H9 (cell line): ENCODE measurements at regions not wholly inside any gene's neighbourhood (a gene's known extent, or its start where the extent isn't known, plus 50 kb on each side); places are given as distances from the start of the nearest gene placed in this dataset.

ENCODE experiments used
- DNase-seq: peaks from one replicate; pipeline ENCODE4 v3.0.0-alpha.2; 2017
- H2AFZ ChIP-seq: one replicate; pipeline ENCODE4 v1.6.1; 2013; ENCODE audit warnings: mild to moderate bottlenecking, low read length, control low read depth, moderate library complexity
- H2AK5ac ChIP-seq: 2 replicates; pipeline ENCODE4 v1.6.1; 2013; ENCODE audit warnings: low read length, control low read depth, mixed read lengths; ENCODE audit not compliant: insufficient read length
- H2BK120ac ChIP-seq: one replicate; pipeline ENCODE4 v1.6.1; 2013; ENCODE audit warnings: low read depth, mild to moderate bottlenecking, low read length, control low read depth, inconsistent platforms; ENCODE audit not compliant: poor library complexity, severe bottlenecking
- H2BK12ac ChIP-seq: 2 replicates; pipeline ENCODE4 v1.6.1; 2013; ENCODE audit warnings: low read length, control low read depth, mixed read lengths, low read depth; ENCODE audit not compliant: insufficient read length
- H2BK15ac ChIP-seq: 2 replicates; pipeline ENCODE4 v1.6.1; 2013; ENCODE audit warnings: low read depth, low read length, control low read depth
- H2BK20ac ChIP-seq: one replicate; pipeline ENCODE4 v1.6.1; 2013; ENCODE audit warnings: low read depth, mild to moderate bottlenecking, low read length, control low read depth, inconsistent platforms; ENCODE audit not compliant: poor library complexity, severe bottlenecking
- H2BK5ac ChIP-seq: 2 replicates; pipeline ENCODE4 v1.6.1; 2013; ENCODE audit warnings: low read length, control low read depth, mixed read lengths; ENCODE audit not compliant: insufficient read length
- H3K14ac ChIP-seq: 2 replicates; pipeline ENCODE4 v1.6.1; 2013; ENCODE audit warnings: low read length, control low read depth; ENCODE audit not compliant: insufficient read depth
- H3K18ac ChIP-seq: 2 replicates; pipeline ENCODE4 v1.6.1; 2013; ENCODE audit warnings: low read depth, mild to moderate bottlenecking, mixed read lengths, low read length, control low read depth; ENCODE audit not compliant: insufficient read length
- H3K23ac ChIP-seq: 2 replicates; pipeline ENCODE4 v1.6.1; 2013; ENCODE audit warnings: low read length, control low read depth, mixed read lengths, low read depth; ENCODE audit not compliant: insufficient read length
- H3K23me2 ChIP-seq: 2 replicates; pipeline ENCODE4 v1.6.1; 2013; ENCODE audit warnings: low read depth, mild to moderate bottlenecking, mixed read lengths, low read length, control low read depth; ENCODE audit not compliant: insufficient read length, poor library complexity, severe bottlenecking
- H3K27ac ChIP-seq: 2 replicates; pipeline ENCODE4 v1.5.1; 2013; ENCODE audit warnings: low read length, control low read depth, mixed read lengths, low read depth; ENCODE audit not compliant: insufficient read length
- H3K27me3 ChIP-seq: 2 replicates; pipeline ENCODE4 v1.6.1; 2013; ENCODE audit warnings: low read length, control low read depth, inconsistent platforms; ENCODE audit not compliant: insufficient read depth
- H3K4ac ChIP-seq: 2 replicates; pipeline ENCODE4 v1.6.1; 2013; ENCODE audit warnings: low read depth, mild to moderate bottlenecking, control low read depth, inconsistent platforms, low read length, moderate library complexity
- H3K4me1 ChIP-seq: 2 replicates; pipeline ENCODE4 v1.6.1; 2013; ENCODE audit warnings: low read length, control low read depth, inconsistent platforms; ENCODE audit not compliant: insufficient read depth
- H3K4me2 ChIP-seq: 2 replicates; pipeline ENCODE4 v1.6.1; 2013; ENCODE audit warnings: low read length, control low read depth, mixed read lengths; ENCODE audit not compliant: insufficient read length, insufficient read depth
- H3K56ac ChIP-seq: 2 replicates; pipeline ENCODE4 v1.6.1; 2013; ENCODE audit warnings: low read depth, mild to moderate bottlenecking, mixed read lengths, low read length, control low read depth; ENCODE audit not compliant: insufficient read length
- H3K79me1 ChIP-seq: 2 replicates; pipeline ENCODE4 v1.6.1; 2013; ENCODE audit warnings: low read depth, mild to moderate bottlenecking, moderate library complexity, low read length, control low read depth, inconsistent platforms; ENCODE audit not compliant: insufficient read depth, poor library complexity, severe bottlenecking
- H3K79me2 ChIP-seq: 2 replicates; pipeline ENCODE4 v1.6.1; 2013; ENCODE audit warnings: low read length, control low read depth, inconsistent platforms; ENCODE audit not compliant: insufficient read depth
- H3K9ac ChIP-seq: 2 replicates; pipeline ENCODE4 v1.6.1; 2013; ENCODE audit warnings: low read length, control low read depth, mixed read lengths; ENCODE audit not compliant: insufficient read length; ENCODE audit errors: extremely low read depth
- H3K9me3 ChIP-seq: one replicate; pipeline ENCODE4 v1.6.1; 2013; ENCODE audit warnings: low read depth, low read length, inconsistent platforms; ENCODE audit not compliant: control insufficient read depth
- H3T11ph ChIP-seq: one replicate; pipeline ENCODE4 v1.6.1; 2013; ENCODE audit warnings: mild to moderate bottlenecking, low read length, control low read depth, inconsistent platforms
- H4K20me1 ChIP-seq: one replicate; pipeline ENCODE4 v1.6.1; 2013; ENCODE audit not compliant: control insufficient read depth, insufficient read length, insufficient read depth
- H4K5ac ChIP-seq: 2 replicates; pipeline ENCODE4 v1.6.1; 2013; ENCODE audit warnings: low read depth, mild to moderate bottlenecking, mixed read lengths, low read length, control low read depth; ENCODE audit not compliant: insufficient read length
- H4K8ac ChIP-seq: replicated peaks from 2 replicates; pipeline ENCODE4 v1.6.1; 2013; ENCODE audit warnings: low read length, control low read depth, mixed read lengths, low read depth; ENCODE audit not compliant: insufficient read length
- H4K91ac ChIP-seq: 2 replicates; pipeline ENCODE4 v1.6.1; 2013; ENCODE audit warnings: low read depth, mild to moderate bottlenecking, moderate library complexity, mixed read lengths, low read length, control low read depth; ENCODE audit not compliant: insufficient read length
- H3K27ac Mint-ChIP-seq, 3 experiments: 2 replicates in 2 of 3; 3 replicates in 1 of 3; pipeline ENCODE4 v1.8.0; 2020 to 2021; ENCODE audit warnings: mixed read lengths in 3 of 3, mild to moderate bottlenecking in 1 of 3, moderate library complexity in 1 of 3
- H3K27me3 Mint-ChIP-seq: 2 replicates; pipeline ENCODE4 v1.8.0; 2021; ENCODE audit warnings: low read depth, mild to moderate bottlenecking, moderate library complexity, mixed read lengths
- H3K36me3 Mint-ChIP-seq, 3 experiments: 2 replicates in 2 of 3; 3 replicates in 1 of 3; pipeline ENCODE4 v1.8.0; 2020 to 2021; ENCODE audit warnings: low read depth in 3 of 3, mixed read lengths in 3 of 3; ENCODE audit not compliant: insufficient read depth in 1 of 3
- H3K4me1 Mint-ChIP-seq, 2 experiments: 2 replicates each; pipeline ENCODE4 v1.8.0; 2020; ENCODE audit warnings: mixed read lengths in 2 of 2
- H3K4me3 Mint-ChIP-seq, 2 experiments: 2 replicates in 1 of 2; 3 replicates in 1 of 2; pipeline ENCODE4 v1.8.0; 2020 to 2021; ENCODE audit warnings: mild to moderate bottlenecking in 2 of 2, mixed read lengths in 2 of 2, moderate library complexity in 1 of 2
- H3K9me3 Mint-ChIP-seq, 2 experiments: 2 replicates in 1 of 2; 3 replicates in 1 of 2; pipeline ENCODE4 v1.8.0; 2020; ENCODE audit warnings: mild to moderate bottlenecking in 2 of 2, mixed read lengths in 2 of 2, moderate library complexity in 1 of 2
- CTCF ChIP-seq: fragments of 200-600 bp; sonication (generic); conservative IDR thresholded peaks from 3 replicates; pipeline ENCODE4 v1.8.0; 2021; ENCODE audit warnings: antibody characterized with exemption, mild to moderate bottlenecking
- WGBS: extraction: QIAGEN DNeasy Blood & Tissue Kit; methylation state at CpG from one replicate; pipeline ENCODE4 v1.1.7; 2013; ENCODE audit warnings: missing lambda C conversion rate, low lambda C conversion rate, mixed read lengths; ENCODE audit not compliant: insufficient read length; ENCODE audit errors: extremely low coverage; 5-methylcytosine and 5-hydroxymethylcytosine counted together

- H3K36me3 Mint-ChIP-seq = 0 out of 7 replicates have a peak, but pooled peaks cover 0 to 5% (median 0%) of the 10 kb centered on the region in 3 experiments
- Histone ChIP-seq H3K4ac (no peak overlapping the region), H4K20me1 (no peaks in the 10 kb centered on the region), H3K9me3 (no peaks in the 10 kb centered on the region), H2BK120ac (no peak overlapping the region), H2AK5ac (no peak overlapping the region), H3K56ac (no peak overlapping the region), H3K14ac (no peak overlapping the region), H4K5ac (no peak overlapping the region), H4K8ac (no peak overlapping the region), H3K4me2 (no peak overlapping the region), H4K91ac (no peak overlapping the region), H3K18ac (no peak overlapping the region), H2AFZ (no peak overlapping the region), H3K9ac (no peak overlapping the region), H2BK20ac (no peak overlapping the region), H2BK12ac (no peak overlapping the region), H2BK5ac (no peak overlapping the region), H3K27ac (no peak overlapping the region), H3K4me1 (no peaks in the 10 kb centered on the region; the same call in 1 of the 2 replicates), H3K27me3 (no peaks in the 10 kb centered on the region), H2BK15ac (no peak overlapping the region), H3K79me1 (no peaks in the 10 kb centered on the region), H3T11ph (no peak overlapping the region), H3K79me2 (no peaks in the 10 kb centered on the region), H3K23me2 (no peaks in the 10 kb centered on the region), H3K23ac (no peak overlapping the region)
- no CpG with 5 or more reads among the region's 12 CpGs for WGBS
- peaks cover 11 to 12% of the 10 kb centered on the region in 2 experiments for H3K4me1 Mint-ChIP-seq
- H3K4me3 Mint-ChIP-seq = no peak overlapping the region
- H3K27ac Mint-ChIP-seq = no peak overlapping the region
- H3K27me3 Mint-ChIP-seq = peaks cover 5% of the 10 kb centered on the region
- peaks cover 0 to 5% of the 10 kb centered on the region in 2 experiments; a peak in 3 of 5 replicates for H3K9me3 Mint-ChIP-seq
- DNase-seq = no peak
- TF ChIP-seq CTCF = no peak
Observed at GRCh38 chr15:69790632-69791031, 307.1 kb downstream of the TLE3 start.
